ENCODE measurements at regions not wholly inside any gene's neighbourhood (a gene's known extent, or its start where the extent isn't known, plus 50 kb on each side); places are given as distances from the start of the nearest gene placed in this dataset.
A peak's percentile ranks its signal among the peaks of the same experiment; 100 is the strongest.

DNA sequence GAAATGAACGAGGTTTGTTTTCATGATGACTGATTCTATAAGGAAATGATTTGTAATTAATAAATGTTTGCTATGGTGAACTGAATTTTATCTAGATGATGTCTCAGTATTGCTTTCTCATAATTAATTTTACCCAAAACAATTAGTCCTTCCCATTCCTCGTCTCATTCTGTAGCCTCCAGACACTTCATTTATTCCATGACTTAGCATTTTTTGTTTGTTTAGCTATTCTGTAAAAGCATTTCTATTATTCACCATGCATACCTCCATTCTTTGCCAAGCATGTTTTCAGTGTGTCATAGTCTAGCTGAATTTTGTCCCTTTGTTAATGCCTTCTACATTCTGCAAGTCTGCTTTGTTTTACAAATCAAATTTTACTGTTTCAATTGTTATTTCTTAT lies 137.4 kb upstream of the RPL10L start:
- no peak overlapping the region for H3K4me3 ChIP-seq (ENCODE audit: low read depth in 1 of 3, low read length in 3 of 3)
- no peaks in the 10 kb centered on the region for H3K9me3 ChIP-seq (ENCODE audit: control insufficient read depth in 2 of 2, insufficient read depth in 1 of 2, low read depth in 1 of 2, low read length in 1 of 2)
- H3K27ac ChIP-seq (ENCODE audit: low read depth in 1 of 3, low read length in 2 of 3): no peak overlapping the region
- DNase-seq (no peak), FAIRE-seq (no peak)
- WGBS, 3 donors: 70 to 74% (median 72%) methylated on average over 2 of the region's 2 CpGs
- no peaks in the 10 kb centered on the region for H3K36me3 ChIP-seq (ENCODE audit: control insufficient read depth in 3 of 3, insufficient read depth in 2 of 3, low read depth in 1 of 3, low read length in 3 of 3)
- no peaks in the 10 kb centered on the region for H3K4me1 ChIP-seq (ENCODE audit: control insufficient read depth in 3 of 3, insufficient read depth in 2 of 3, low read depth in 1 of 3, low read length in 2 of 3)
- no peaks in the 10 kb centered on the region for H3K27me3 ChIP-seq (ENCODE audit: control insufficient read depth in 3 of 3, insufficient read depth in 3 of 3, low read length in 3 of 3)

GRCh38 chr14:46782281-46782680 lies 130.7 kb upstream of the RPL10L start:
- WGBS, 3 donors: 90 to 96% (median 96%) methylated on average over 1 of the region's 1 CpG
- DNase-seq (no peak), FAIRE-seq (no peak)
- Histone ChIP-seq H3K9me3 (ENCODE audit: control insufficient read depth in 2 of 2, insufficient read depth in 1 of 2, low read depth in 1 of 2, low read length in 1 of 2) (peaks cover 0 to 9% of the 10 kb centered on the region in 2 donors), H3K4me1 (ENCODE audit: control insufficient read depth in 3 of 3, insufficient read depth in 2 of 3, low read depth in 1 of 3, low read length in 2 of 3) (no peaks in the 10 kb centered on the region), H3K4me3 (ENCODE audit: low read depth in 1 of 3, low read length in 3 of 3) (no peak overlapping the region), H3K36me3 (ENCODE audit: control insufficient read depth in 3 of 3, insufficient read depth in 2 of 3, low read depth in 1 of 3, low read length in 3 of 3) (no peaks in the 10 kb centered on the region), H3K27ac (ENCODE audit: low read depth in 1 of 3, low read length in 2 of 3) (no peak overlapping the region), H3K27me3 (ENCODE audit: control insufficient read depth in 3 of 3, insufficient read depth in 3 of 3, low read length in 3 of 3) (no peaks in the 10 kb centered on the region)

GRCh38 chr14:46769292-46769691 lies 117.7 kb upstream of the RPL10L start:
- no peak for DNase-seq
- Histone ChIP-seq H3K4me1 (ENCODE audit: control insufficient read depth in 3 of 3, insufficient read depth in 2 of 3, low read depth in 1 of 3, low read length in 2 of 3) (no peaks in the 10 kb centered on the region), H3K27me3 (ENCODE audit: control insufficient read depth in 3 of 3, insufficient read depth in 3 of 3, low read length in 3 of 3) (no peaks in the 10 kb centered on the region), H3K4me3 (ENCODE audit: low read depth in 1 of 3, low read length in 3 of 3) (no peak overlapping the region), H3K9me3 (ENCODE audit: control insufficient read depth in 2 of 2, insufficient read depth in 1 of 2, low read depth in 1 of 2, low read length in 1 of 2) (no peaks in the 10 kb centered on the region), H3K27ac (ENCODE audit: low read depth in 1 of 3, low read length in 2 of 3) (no peak overlapping the region), H3K36me3 (ENCODE audit: control insufficient read depth in 3 of 3, insufficient read depth in 2 of 3, low read depth in 1 of 3, low read length in 3 of 3) (no peaks in the 10 kb centered on the region)
- WGBS, 3 donors: 17 to 31% (median 20%) methylated on average over 1 of the region's 1 CpG
- FAIRE-seq: no peak

- 43 to 68% (median 51%) methylated on average over 5 of the region's 5 CpGs for WGBS, 3 donors
- Histone ChIP-seq H3K36me3 (ENCODE audit: control insufficient read depth in 3 of 3, insufficient read depth in 2 of 3, low read depth in 1 of 3, low read length in 3 of 3) (no peaks in the 10 kb centered on the region), H3K4me3 (ENCODE audit: low read depth in 1 of 3, low read length in 3 of 3) (no peak overlapping the region), H3K27me3 (ENCODE audit: control insufficient read depth in 3 of 3, insufficient read depth in 3 of 3, low read length in 3 of 3) (no peaks in the 10 kb centered on the region), H3K27ac (ENCODE audit: low read depth in 1 of 3, low read length in 2 of 3) (peak overlapping the region in 1 of 3 donors; percentile 59), H3K4me1 (ENCODE audit: control insufficient read depth in 3 of 3, insufficient read depth in 2 of 3, low read depth in 1 of 3, low read length in 2 of 3) (peaks cover 0 to 8% (median 0%) of the 10 kb centered on the region in 3 donors), H3K9me3 (ENCODE audit: control insufficient read depth in 2 of 2, insufficient read depth in 1 of 2, low read depth in 1 of 2, low read length in 1 of 2) (peaks cover 0 to 7% of the 10 kb centered on the region in 2 donors)
- FAIRE-seq: peak; percentile 33
- DNase-seq: peak; percentile 69 to 73
These were observed 95.5 kb upstream of the RPL10L start for GRCh38 chr14:46747001-46747652.

- Histone ChIP-seq H3K27ac (ENCODE audit: low read depth in 1 of 3, low read length in 2 of 3) (peak overlapping the region in 1 of 3 donors; percentile 92), H3K9me3 (ENCODE audit: control insufficient read depth in 2 of 2, insufficient read depth in 1 of 2, low read depth in 1 of 2, low read length in 1 of 2) (peaks cover 0 to 3% of the 10 kb centered on the region in 2 donors), H3K36me3 (ENCODE audit: control insufficient read depth in 3 of 3, insufficient read depth in 2 of 3, low read depth in 1 of 3, low read length in 3 of 3) (no peaks in the 10 kb centered on the region), H3K4me1 (ENCODE audit: control insufficient read depth in 3 of 3, insufficient read depth in 2 of 3, low read depth in 1 of 3, low read length in 2 of 3) (no peaks in the 10 kb centered on the region), H3K27me3 (ENCODE audit: control insufficient read depth in 3 of 3, insufficient read depth in 3 of 3, low read length in 3 of 3) (no peaks in the 10 kb centered on the region), H3K4me3 (ENCODE audit: low read depth in 1 of 3, low read length in 3 of 3) (peak overlapping the region in 1 of 3 donors; percentile 37)
- 7 to 50% (median 27%) methylated on average over 4 of the region's 4 CpGs for WGBS, 3 donors
- peak; percentile 75 to 84 for DNase-seq
- FAIRE-seq: no peak
These were observed 82.7 kb upstream of the RPL10L start for GRCh38 chr14:46734286-46734685.

GRCh38 chr14:46717211-46717610 lies 65.6 kb upstream of the RPL10L start:
- no peak overlapping the region for H3K27ac ChIP-seq (ENCODE audit: low read depth in 1 of 3, low read length in 2 of 3)
- H3K4me3 ChIP-seq (ENCODE audit: low read depth in 1 of 3, low read length in 3 of 3): no peak overlapping the region
- no peaks in the 10 kb centered on the region for H3K36me3 ChIP-seq (ENCODE audit: control insufficient read depth in 3 of 3, insufficient read depth in 2 of 3, low read depth in 1 of 3, low read length in 3 of 3)
- FAIRE-seq (no peak), DNase-seq (no peak)
- H3K4me1 ChIP-seq (ENCODE audit: control insufficient read depth in 3 of 3, insufficient read depth in 2 of 3, low read depth in 1 of 3, low read length in 2 of 3): no peaks in the 10 kb centered on the region
- no peaks in the 10 kb centered on the region for H3K9me3 ChIP-seq (ENCODE audit: control insufficient read depth in 2 of 2, insufficient read depth in 1 of 2, low read depth in 1 of 2, low read length in 1 of 2)
- no peaks in the 10 kb centered on the region for H3K27me3 ChIP-seq (ENCODE audit: control insufficient read depth in 3 of 3, insufficient read depth in 3 of 3, low read length in 3 of 3)
- 87 to 97% (median 92%) methylated on average over 3 of the region's 3 CpGs for WGBS, 3 donors

All from small intestine (tissue), 7 donors.